ENCODE measurements at regions not wholly inside any gene's neighbourhood (a gene's known extent, or its start where the extent isn't known, plus 50 kb on each side); places are given as distances from the start of the nearest gene placed in this dataset.

- Mint-ChIP-seq H3K27ac (no peak overlapping the region), H3K9me3 (peaks cover 9% of the 10 kb centered on the region), H3K4me1 (no peaks in the 10 kb centered on the region), H3K36me3 (no peaks in the 10 kb centered on the region), H3K27me3 (no peaks in the 10 kb centered on the region), H3K4me3 (no peak overlapping the region)
- ATAC-seq, result no peak
Measured at GRCh38 chr12:97994746-97995484, 520.5 kb upstream of the TMPO start.

- H3K27me3 Mint-ChIP-seq, result no peaks in the 10 kb centered on the region
- H3K4me1 Mint-ChIP-seq, result no peaks in the 10 kb centered on the region
- H3K4me3 Mint-ChIP-seq, result no peak overlapping the region
- H3K27ac Mint-ChIP-seq, result no peak overlapping the region
- no peaks in the 10 kb centered on the region for H3K36me3 Mint-ChIP-seq
- peaks cover 9% of the 10 kb centered on the region for H3K9me3 Mint-ChIP-seq
- ATAC-seq, result no peak
Measured at GRCh38 chr12:97995559-97995958, 519.8 kb upstream of the TMPO start.

GRCh38 chr12:98001430-98001829 lies 514.0 kb upstream of the TMPO start:
- Mint-ChIP-seq H3K36me3 (no peaks in the 10 kb centered on the region), H3K27me3 (no peaks in the 10 kb centered on the region), H3K4me1 (peaks cover 8% of the 10 kb centered on the region), H3K27ac (no peak overlapping the region), H3K4me3 (no peak overlapping the region), H3K9me3 (no peaks in the 10 kb centered on the region)
- ATAC-seq, result no peak

- Mint-ChIP-seq H3K4me1 (peaks cover 8% of the 10 kb centered on the region), H3K27me3 (no peaks in the 10 kb centered on the region), H3K36me3 (no peaks in the 10 kb centered on the region), H3K27ac (no peak overlapping the region), H3K9me3 (peaks cover 4% of the 10 kb centered on the region), H3K4me3 (no peak overlapping the region)
- ATAC-seq, result no peak
Measured at GRCh38 chr12:98002887-98003493, 512.4 kb upstream of the TMPO start.

GRCh38 chr12:98007963-98008362 lies 507.4 kb upstream of the TMPO start:
- Mint-ChIP-seq H3K4me3 (no peak overlapping the region), H3K36me3 (no peaks in the 10 kb centered on the region), H3K27me3 (no peaks in the 10 kb centered on the region), H3K9me3 (peaks cover 9% of the 10 kb centered on the region), H3K4me1 (peaks cover 2% of the 10 kb centered on the region), H3K27ac (no peak overlapping the region)
- no peak for ATAC-seq

GRCh38 chr12:98013560-98013959 lies 501.8 kb upstream of the TMPO start:
- no peaks in the 10 kb centered on the region for H3K36me3 Mint-ChIP-seq
- no peak overlapping the region for H3K4me3 Mint-ChIP-seq
- H3K27me3 Mint-ChIP-seq, result no peaks in the 10 kb centered on the region
- H3K9me3 Mint-ChIP-seq, result peaks cover 3% of the 10 kb centered on the region
- no peaks in the 10 kb centered on the region for H3K4me1 Mint-ChIP-seq
- H3K27ac Mint-ChIP-seq, result no peak overlapping the region
- no peak for ATAC-seq

- Mint-ChIP-seq H3K9me3 (no peaks in the 10 kb centered on the region), H3K36me3 (no peaks in the 10 kb centered on the region), H3K4me1 (no peaks in the 10 kb centered on the region), H3K27me3 (no peaks in the 10 kb centered on the region), H3K4me3 (no peak overlapping the region), H3K27ac (no peak overlapping the region)
- no peak for ATAC-seq
Measured at GRCh38 chr12:98018836-98019235, 496.6 kb upstream of the TMPO start.

GRCh38 chr12:98020376-98020775 lies 495.0 kb upstream of the TMPO start:
- Mint-ChIP-seq H3K27ac (no peak overlapping the region), H3K27me3 (no peaks in the 10 kb centered on the region), H3K36me3 (no peaks in the 10 kb centered on the region), H3K9me3 (no peaks in the 10 kb centered on the region), H3K4me1 (no peaks in the 10 kb centered on the region), H3K4me3 (no peak overlapping the region)
- ATAC-seq, result no peak

- Mint-ChIP-seq H3K9me3 (no peaks in the 10 kb centered on the region), H3K27me3 (no peaks in the 10 kb centered on the region), H3K27ac (no peak overlapping the region), H3K4me3 (no peak overlapping the region), H3K4me1 (no peaks in the 10 kb centered on the region), H3K36me3 (no peaks in the 10 kb centered on the region)
- no peak for ATAC-seq
Measured at GRCh38 chr12:98022961-98023360, 492.4 kb upstream of the TMPO start.

GRCh38 chr12:98037401-98038140 lies 477.8 kb upstream of the TMPO start:
- Mint-ChIP-seq H3K4me1 (no peaks in the 10 kb centered on the region), H3K9me3 (peaks cover 11% of the 10 kb centered on the region), H3K27me3 (no peaks in the 10 kb centered on the region), H3K4me3 (no peak overlapping the region), H3K36me3 (no peaks in the 10 kb centered on the region), H3K27ac (no peak overlapping the region)
- ATAC-seq, result no peak

GRCh38 chr12:98042668-98043067 lies 472.7 kb upstream of the TMPO start:
- no peak for ATAC-seq
- H3K27me3 Mint-ChIP-seq, result no peaks in the 10 kb centered on the region
- no peak overlapping the region for H3K27ac Mint-ChIP-seq
- H3K9me3 Mint-ChIP-seq, result peaks cover 8% of the 10 kb centered on the region
- no peaks in the 10 kb centered on the region for H3K36me3 Mint-ChIP-seq
- no peaks in the 10 kb centered on the region for H3K4me1 Mint-ChIP-seq
- H3K4me3 Mint-ChIP-seq, result no peak overlapping the region

- no peak overlapping the region for H3K27ac Mint-ChIP-seq
- peaks cover 7% of the 10 kb centered on the region for H3K9me3 Mint-ChIP-seq
- no peaks in the 10 kb centered on the region for H3K27me3 Mint-ChIP-seq
- no peaks in the 10 kb centered on the region for H3K4me1 Mint-ChIP-seq
- no peak for ATAC-seq
- no peak overlapping the region for H3K4me3 Mint-ChIP-seq
- H3K36me3 Mint-ChIP-seq, result no peaks in the 10 kb centered on the region
Measured at GRCh38 chr12:98045395-98045794, 470.0 kb upstream of the TMPO start.

GRCh38 chr12:98048326-98048725 lies 467.1 kb upstream of the TMPO start:
- ATAC-seq, result no peak
- Mint-ChIP-seq H3K9me3 (peaks cover 2% of the 10 kb centered on the region), H3K4me1 (no peaks in the 10 kb centered on the region), H3K4me3 (no peak overlapping the region), H3K27me3 (no peaks in the 10 kb centered on the region), H3K36me3 (no peaks in the 10 kb centered on the region), H3K27ac (no peak overlapping the region)

- Mint-ChIP-seq H3K4me1 (no peaks in the 10 kb centered on the region), H3K9me3 (peaks cover 2% of the 10 kb centered on the region), H3K27me3 (no peaks in the 10 kb centered on the region), H3K4me3 (no peak overlapping the region), H3K27ac (no peak overlapping the region), H3K36me3 (no peaks in the 10 kb centered on the region)
- no peak for ATAC-seq
Measured at GRCh38 chr12:98053202-98053601, 462.2 kb upstream of the TMPO start.

GRCh38 chr12:98057701-98058100 lies 457.7 kb upstream of the TMPO start:
- Mint-ChIP-seq H3K36me3 (no peaks in the 10 kb centered on the region), H3K27ac (no peak overlapping the region), H3K27me3 (no peaks in the 10 kb centered on the region), H3K9me3 (no peaks in the 10 kb centered on the region), H3K4me3 (no peak overlapping the region), H3K4me1 (no peaks in the 10 kb centered on the region)
- ATAC-seq, result no peak

GRCh38 chr12:98058213-98058612 lies 457.2 kb upstream of the TMPO start:
- H3K4me1 Mint-ChIP-seq, result no peaks in the 10 kb centered on the region
- ATAC-seq, result no peak
- H3K27ac Mint-ChIP-seq, result no peak overlapping the region
- no peaks in the 10 kb centered on the region for H3K9me3 Mint-ChIP-seq
- H3K27me3 Mint-ChIP-seq, result no peaks in the 10 kb centered on the region
- no peaks in the 10 kb centered on the region for H3K36me3 Mint-ChIP-seq
- H3K4me3 Mint-ChIP-seq, result no peak overlapping the region

All from stimulated activated memory B cell treated with anti-CD40 and anti-IgM and Interleukin-4, amounts not matched to agents 10 μg/mL and 1 μg/mL and 100 μg/mL, for 72 hours (primary cell).